Esophagus muscularis mucosa (tissue), 3 donors: ENCODE measurements at regions not wholly inside any gene's neighbourhood (a gene's known extent, or its start where the extent isn't known, plus 50 kb on each side); places are given as distances from the start of the nearest gene placed in this dataset.

Source experiments
- POLR2A ChIP-seq: fragments of 450-650 bp; IDR thresholded peaks from one replicate; pipeline ENCODE4 v1.6.1; 2017; ENCODE audit warnings: antibody characterized with exemption, moderate library complexity, mild to moderate bottlenecking, low read depth
- TF ChIP-seq, protein P1 (sequence below), 3 experiments: fragments of 200-600 bp in 2 of 3; fragments of 450-650 bp in 1 of 3; sonication (generic) in 2 of 3; IDR thresholded peaks; one replicate each; pipeline ENCODE4 v1.5.1; 2017 to 2019; ENCODE audit warnings: antibody characterized with exemption in 3 of 3, mild to moderate bottlenecking in 2 of 3, moderate library complexity in 1 of 3

DNA sequence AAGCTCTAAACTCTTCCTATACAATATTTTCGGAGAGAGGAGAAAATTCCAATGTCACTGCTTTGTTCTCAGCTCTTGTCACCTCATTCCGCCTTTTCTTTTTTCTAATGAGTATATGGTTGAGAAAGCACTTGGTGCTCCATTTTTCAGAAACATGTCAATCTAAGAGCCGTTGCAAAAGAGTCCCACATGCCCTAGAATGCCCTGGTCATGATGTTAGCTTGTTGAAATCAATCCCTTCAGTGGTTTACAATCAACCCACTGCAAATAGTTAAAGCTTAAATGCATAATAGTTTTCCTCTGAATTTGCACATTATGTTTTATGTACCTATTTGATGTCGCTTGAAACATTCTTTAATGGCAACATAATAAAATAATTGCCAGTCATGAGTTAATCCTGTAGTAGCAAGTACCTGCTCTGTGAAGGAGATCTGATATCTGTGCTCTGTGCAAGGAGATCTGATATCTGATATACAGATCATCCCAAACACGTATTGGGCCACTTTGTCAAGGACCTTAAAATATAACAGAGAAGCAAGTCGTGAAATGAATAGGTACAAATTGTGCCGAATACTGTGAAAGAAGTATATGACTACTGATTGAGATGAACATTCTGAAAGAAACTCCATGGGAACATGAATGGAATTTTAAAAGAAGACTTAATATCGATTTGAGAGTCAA is 1633.5 kb downstream of the SUCLG1 start:
- TF ChIP-seq, protein P1, sequence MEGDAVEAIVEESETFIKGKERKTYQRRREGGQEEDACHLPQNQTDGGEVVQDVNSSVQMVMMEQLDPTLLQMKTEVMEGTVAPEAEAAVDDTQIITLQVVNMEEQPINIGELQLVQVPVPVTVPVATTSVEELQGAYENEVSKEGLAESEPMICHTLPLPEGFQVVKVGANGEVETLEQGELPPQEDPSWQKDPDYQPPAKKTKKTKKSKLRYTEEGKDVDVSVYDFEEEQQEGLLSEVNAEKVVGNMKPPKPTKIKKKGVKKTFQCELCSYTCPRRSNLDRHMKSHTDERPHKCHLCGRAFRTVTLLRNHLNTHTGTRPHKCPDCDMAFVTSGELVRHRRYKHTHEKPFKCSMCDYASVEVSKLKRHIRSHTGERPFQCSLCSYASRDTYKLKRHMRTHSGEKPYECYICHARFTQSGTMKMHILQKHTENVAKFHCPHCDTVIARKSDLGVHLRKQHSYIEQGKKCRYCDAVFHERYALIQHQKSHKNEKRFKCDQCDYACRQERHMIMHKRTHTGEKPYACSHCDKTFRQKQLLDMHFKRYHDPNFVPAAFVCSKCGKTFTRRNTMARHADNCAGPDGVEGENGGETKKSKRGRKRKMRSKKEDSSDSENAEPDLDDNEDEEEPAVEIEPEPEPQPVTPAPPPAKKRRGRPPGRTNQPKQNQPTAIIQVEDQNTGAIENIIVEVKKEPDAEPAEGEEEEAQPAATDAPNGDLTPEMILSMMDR (IDR thresholded peaks at IDR 0.05) = no peak
- TF ChIP-seq POLR2A = no peak
